ENCODE measurements at regions not wholly inside any gene's neighbourhood (a gene's known extent, or its start where the extent isn't known, plus 50 kb on each side); places are given as distances from the start of the nearest gene placed in this dataset.

DNA sequence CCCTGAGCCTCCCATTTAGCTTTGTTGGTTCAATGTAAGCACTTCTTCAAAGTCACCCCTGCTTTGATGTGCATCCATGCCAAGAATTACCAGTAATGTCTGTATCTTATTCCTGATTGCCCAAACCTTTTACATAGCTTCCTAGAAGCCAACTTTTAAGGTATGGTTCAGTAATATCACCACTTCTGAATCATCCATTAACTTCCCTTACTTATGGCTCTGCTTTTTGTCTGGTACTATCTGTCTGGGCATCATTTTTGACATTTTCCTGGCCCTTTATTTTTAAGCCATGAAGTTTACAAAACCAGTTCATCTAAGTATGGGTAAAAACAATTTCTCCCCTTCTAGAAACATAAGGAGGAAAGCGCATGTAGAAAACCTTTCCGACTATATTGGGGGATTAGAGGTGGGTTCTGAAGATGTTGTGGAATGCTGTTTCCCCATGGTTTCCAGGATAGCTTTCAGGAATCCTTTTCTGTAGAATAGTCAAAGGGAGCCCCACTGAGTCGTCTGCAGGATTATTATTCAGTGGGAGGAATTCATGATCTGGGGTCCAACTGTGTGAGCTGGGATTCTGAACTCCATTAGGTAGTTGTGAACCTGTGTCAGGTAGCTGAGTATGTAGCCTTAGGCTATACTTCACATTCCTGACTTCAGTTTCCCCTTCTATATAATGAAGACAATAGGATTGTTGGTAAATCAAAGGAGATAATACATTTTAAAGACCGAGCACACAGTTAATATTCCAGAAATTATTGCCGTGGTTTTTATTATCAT, 163.8 kb downstream of the SUCLA2 start:
- no peak for TF ChIP-seq EZH2 (IDR thresholded peaks at IDR 0.05; ENCODE audit: borderline replicate concordance)
- TF ChIP-seq, protein P1, sequence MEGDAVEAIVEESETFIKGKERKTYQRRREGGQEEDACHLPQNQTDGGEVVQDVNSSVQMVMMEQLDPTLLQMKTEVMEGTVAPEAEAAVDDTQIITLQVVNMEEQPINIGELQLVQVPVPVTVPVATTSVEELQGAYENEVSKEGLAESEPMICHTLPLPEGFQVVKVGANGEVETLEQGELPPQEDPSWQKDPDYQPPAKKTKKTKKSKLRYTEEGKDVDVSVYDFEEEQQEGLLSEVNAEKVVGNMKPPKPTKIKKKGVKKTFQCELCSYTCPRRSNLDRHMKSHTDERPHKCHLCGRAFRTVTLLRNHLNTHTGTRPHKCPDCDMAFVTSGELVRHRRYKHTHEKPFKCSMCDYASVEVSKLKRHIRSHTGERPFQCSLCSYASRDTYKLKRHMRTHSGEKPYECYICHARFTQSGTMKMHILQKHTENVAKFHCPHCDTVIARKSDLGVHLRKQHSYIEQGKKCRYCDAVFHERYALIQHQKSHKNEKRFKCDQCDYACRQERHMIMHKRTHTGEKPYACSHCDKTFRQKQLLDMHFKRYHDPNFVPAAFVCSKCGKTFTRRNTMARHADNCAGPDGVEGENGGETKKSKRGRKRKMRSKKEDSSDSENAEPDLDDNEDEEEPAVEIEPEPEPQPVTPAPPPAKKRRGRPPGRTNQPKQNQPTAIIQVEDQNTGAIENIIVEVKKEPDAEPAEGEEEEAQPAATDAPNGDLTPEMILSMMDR (IDR thresholded peaks at IDR 0.05; ENCODE audit: poor library complexity) = no peak
- TF ChIP-seq EZH2phosphoT487 (IDR thresholded peaks at IDR 0.05; ENCODE audit: low read depth, severe bottlenecking, unreplicated experiment) = no peak
- 75% methylated on average over 5 of the region's 5 CpGs for WGBS (ENCODE audit: low lambda C conversion rate, missing lambda C conversion rate)
- Histone ChIP-seq H3K79me2 (no peaks in the 10 kb centered on the region), H3K9me3 (ENCODE audit: low read depth) (no peaks in the 10 kb centered on the region), H3K4me3 (no peak overlapping the region), H4K20me1 (ENCODE audit: insufficient read depth, poor library complexity, severe bottlenecking) (no peaks in the 10 kb centered on the region), H2AFZ (no peak overlapping the region), H3K27me3 (no peaks in the 10 kb centered on the region), H3K36me3 (replicated peaks; ENCODE audit: insufficient read depth, low read depth) (no peaks in the 10 kb centered on the region), H3K27ac (no peak overlapping the region), H3K9me2 (replicated peaks; ENCODE audit: insufficient read depth) (no peaks in the 10 kb centered on the region), H3K4me1 (ENCODE audit: insufficient read depth) (no peaks in the 10 kb centered on the region), H3K4me2 (no peak overlapping the region)
- DNase-seq (ENCODE audit: low spot score) = no peak

DNA sequence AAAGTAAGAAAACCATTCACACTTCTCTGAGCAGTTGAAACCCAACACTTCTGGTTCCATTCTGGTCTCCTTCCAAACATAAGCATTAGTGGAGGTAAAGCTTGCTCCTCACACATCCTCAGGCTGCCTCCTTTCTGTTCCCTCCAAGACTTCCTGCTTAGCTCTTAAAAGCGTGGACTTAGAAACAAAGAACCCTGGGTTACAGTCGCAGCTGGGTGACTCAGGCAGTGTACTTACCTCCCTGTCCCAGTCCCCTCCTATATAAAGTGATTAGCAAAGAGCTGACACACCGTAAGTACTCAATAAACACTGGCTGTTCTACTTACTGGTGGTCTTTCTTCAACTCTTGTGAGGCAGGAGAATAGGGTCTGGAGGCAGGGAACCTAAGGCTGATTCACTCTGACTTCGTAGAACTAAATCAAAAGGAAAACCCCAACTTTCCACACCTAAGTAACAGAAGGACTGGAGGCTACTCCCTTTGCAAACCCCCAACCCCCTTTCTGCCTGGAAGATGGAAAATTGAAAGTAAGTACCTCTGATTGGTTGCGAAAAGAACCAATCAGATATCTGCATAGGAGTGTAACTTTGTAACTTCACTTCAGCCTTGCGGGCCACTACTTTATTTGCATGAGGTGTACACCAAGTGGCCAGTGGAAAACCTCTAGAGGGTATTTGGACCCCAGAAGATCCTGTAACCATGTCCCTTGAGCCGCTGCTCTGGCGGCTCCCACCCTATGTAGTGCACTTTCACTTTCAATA, 165.4 kb downstream of the SUCLA2 start:
- 80% methylated on average over 8 of the region's 8 CpGs for WGBS (ENCODE audit: low lambda C conversion rate, missing lambda C conversion rate)
- no peaks in the 10 kb centered on the region for H4K20me1 ChIP-seq (ENCODE audit: insufficient read depth, poor library complexity, severe bottlenecking)
- no peaks in the 10 kb centered on the region for H3K4me1 ChIP-seq (ENCODE audit: insufficient read depth)
- H2AFZ ChIP-seq = no peak overlapping the region
- no peak overlapping the region for H3K4me2 ChIP-seq
- H3K27ac ChIP-seq = no peak overlapping the region
- no peaks in the 10 kb centered on the region for H3K27me3 ChIP-seq
- TF ChIP-seq, protein P1 (IDR thresholded peaks at IDR 0.05; ENCODE audit: poor library complexity) = no peak
- DNase-seq (ENCODE audit: low spot score) = no peak
- H3K4me3 ChIP-seq = no peak overlapping the region
- H3K79me2 ChIP-seq = no peaks in the 10 kb centered on the region
- no peaks in the 10 kb centered on the region for H3K36me3 ChIP-seq (replicated peaks; ENCODE audit: insufficient read depth, low read depth)
- no peaks in the 10 kb centered on the region for H3K9me3 ChIP-seq (ENCODE audit: low read depth)
- no peaks in the 10 kb centered on the region for H3K9me2 ChIP-seq (replicated peaks; ENCODE audit: insufficient read depth)

DNA sequence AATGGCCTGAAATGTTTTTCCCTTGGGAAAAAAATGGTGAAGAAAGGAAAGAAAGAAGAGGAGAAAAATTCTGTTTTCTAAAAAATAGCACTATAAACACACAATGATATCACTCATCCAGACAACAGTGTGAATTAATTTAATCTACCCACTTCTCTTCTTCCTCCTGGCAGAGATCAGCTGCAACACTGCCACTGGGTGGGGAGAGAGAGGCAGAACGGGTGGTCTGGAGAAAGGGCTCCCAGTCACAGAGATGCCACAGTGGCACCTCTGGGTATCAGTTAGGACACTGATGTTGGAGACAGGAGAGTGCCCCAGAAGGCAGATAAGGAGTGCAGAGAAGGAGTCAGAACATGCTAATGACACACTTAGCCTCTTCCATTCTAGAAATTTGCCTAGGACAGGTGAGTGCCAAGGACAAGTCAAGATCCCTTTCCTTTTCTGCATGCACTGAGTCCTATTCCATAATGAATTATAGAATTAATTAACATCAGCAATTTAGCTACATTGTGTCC, 168.6 kb downstream of the SUCLA2 start:
- H3K9me3 ChIP-seq (ENCODE audit: low read depth) = no peaks in the 10 kb centered on the region
- H3K27me3 ChIP-seq = no peaks in the 10 kb centered on the region
- H3K9me2 ChIP-seq (replicated peaks; ENCODE audit: insufficient read depth) = no peaks in the 10 kb centered on the region
- no peak overlapping the region for H3K4me3 ChIP-seq
- no peak for DNase-seq (ENCODE audit: low spot score)
- H4K20me1 ChIP-seq (ENCODE audit: insufficient read depth, poor library complexity, severe bottlenecking) = no peaks in the 10 kb centered on the region
- H3K4me1 ChIP-seq (ENCODE audit: insufficient read depth) = no peaks in the 10 kb centered on the region
- no peaks in the 10 kb centered on the region for H3K36me3 ChIP-seq (replicated peaks; ENCODE audit: insufficient read depth, low read depth)
- no peak overlapping the region for H3K4me2 ChIP-seq
- WGBS (ENCODE audit: low lambda C conversion rate, missing lambda C conversion rate) = 67% methylated on average over 1 of the region's 1 CpG
- no peak overlapping the region for H2AFZ ChIP-seq
- H3K79me2 ChIP-seq = no peaks in the 10 kb centered on the region
- TF ChIP-seq EZH2phosphoT487 (IDR thresholded peaks at IDR 0.05; ENCODE audit: low read depth, severe bottlenecking, unreplicated experiment) (no peak), EZH2 (IDR thresholded peaks at IDR 0.05; ENCODE audit: borderline replicate concordance) (no peak)
- TF ChIP-seq, protein P1 (IDR thresholded peaks at IDR 0.05; ENCODE audit: poor library complexity) = no peak
- no peak overlapping the region for H3K27ac ChIP-seq

Data from hepatocyte (in vitro differentiated cells).